NCI-H2227 (cell line): ENCODE measurements at regions not wholly inside any gene's neighbourhood (a gene's known extent, or its start where the extent isn't known, plus 50 kb on each side); places are given as distances from the start of the nearest gene placed in this dataset.

Experiments
- DNase-seq: peaks from one replicate; lab custom pipeline; 2025; ENCODE audit not compliant: unreplicated experiment; lab: John Stamatoyannopoulos, UW

DNA sequence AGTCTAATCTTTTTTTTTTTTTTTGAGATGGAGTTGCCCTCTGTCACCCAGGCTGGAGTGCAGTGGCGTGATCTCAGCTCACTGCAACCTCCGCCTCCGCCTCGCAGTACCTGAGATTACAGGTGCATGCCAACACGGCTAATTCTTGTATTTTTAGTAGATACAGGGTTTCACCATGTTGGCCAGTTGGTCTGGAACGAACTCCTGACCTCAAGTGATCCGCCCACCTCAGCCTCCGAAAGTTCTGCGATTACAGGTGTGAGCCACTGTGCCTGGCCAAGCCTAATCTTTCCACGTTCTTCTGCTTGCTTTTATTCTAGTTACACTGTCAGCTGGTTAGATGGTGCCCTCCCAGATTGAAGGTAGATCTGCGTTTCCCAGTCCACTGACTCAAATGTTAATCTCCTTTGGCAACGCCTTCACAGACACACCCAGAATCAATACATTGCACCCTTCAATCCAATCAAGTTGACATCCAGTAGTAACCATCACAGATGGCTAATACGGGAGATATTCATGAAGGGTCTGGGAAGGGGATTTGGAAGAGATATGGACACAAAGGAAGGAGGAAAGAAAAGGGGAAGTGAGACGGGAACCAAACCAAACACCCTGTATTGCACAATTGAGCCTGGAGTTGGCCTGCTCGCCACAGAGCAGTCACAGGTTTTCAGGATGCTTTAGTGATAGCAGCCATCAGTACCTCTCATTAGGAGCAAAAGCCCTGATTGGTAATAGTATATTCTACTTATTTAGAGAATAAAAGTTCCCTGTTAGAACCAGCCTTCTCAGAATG, 229.8 kb downstream of the PIK3C3 start:
- no peak for DNase-seq

DNA sequence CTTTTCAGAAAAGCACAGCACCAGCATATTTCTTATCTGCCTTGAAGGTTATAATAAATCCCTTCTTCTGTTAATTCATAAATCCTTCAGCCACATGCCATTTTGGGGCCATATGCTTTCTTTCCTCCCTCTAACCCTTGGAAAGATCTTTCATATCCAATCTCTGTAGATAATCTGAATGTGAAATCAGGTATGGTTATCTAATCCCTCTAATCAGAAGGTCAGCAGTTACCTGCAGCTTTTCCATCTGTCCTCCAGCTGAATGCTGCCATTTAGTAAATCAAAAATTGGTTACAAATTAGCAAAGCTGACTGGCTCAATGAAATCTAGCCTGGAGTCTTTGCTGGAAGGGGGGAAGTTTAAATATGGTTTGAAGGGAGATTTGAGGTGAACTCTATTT, 230.5 kb downstream of the PIK3C3 start:
- no peak for DNase-seq

GRCh38 chr18:42187611-42188380, 232.8 kb downstream of the PIK3C3 start:
- no peak for DNase-seq

GRCh38 chr18:42190643-42191042, 235.6 kb downstream of the PIK3C3 start:
- DNase-seq, result no peak

- DNase-seq, result peak; percentile 20
These were observed 237.5 kb downstream of the PIK3C3 start for GRCh38 chr18:42192251-42193248.

DNA sequence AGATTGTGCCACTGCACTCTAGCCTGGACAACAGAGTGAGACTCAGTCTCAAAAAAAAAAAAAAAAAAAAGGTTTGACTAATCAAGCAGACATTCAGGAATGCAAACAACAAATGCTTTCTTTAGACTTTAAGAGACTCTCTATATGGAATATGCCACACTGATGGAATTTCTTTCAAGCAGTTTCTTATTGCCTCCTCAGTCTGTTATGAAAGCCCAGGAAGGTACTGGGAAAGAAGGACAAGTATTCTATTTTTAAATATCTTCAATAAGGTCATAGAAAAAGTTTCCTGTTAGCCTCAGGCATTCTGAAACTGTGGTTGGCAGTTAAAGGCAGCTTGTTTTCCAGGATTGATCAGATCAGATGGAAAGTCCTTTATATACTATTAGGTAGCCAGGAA, 241.6 kb downstream of the PIK3C3 start:
- no peak for DNase-seq

- DNase-seq, result no peak
These were observed 246.1 kb downstream of the PIK3C3 start for GRCh38 chr18:42201137-42201536.

DNA sequence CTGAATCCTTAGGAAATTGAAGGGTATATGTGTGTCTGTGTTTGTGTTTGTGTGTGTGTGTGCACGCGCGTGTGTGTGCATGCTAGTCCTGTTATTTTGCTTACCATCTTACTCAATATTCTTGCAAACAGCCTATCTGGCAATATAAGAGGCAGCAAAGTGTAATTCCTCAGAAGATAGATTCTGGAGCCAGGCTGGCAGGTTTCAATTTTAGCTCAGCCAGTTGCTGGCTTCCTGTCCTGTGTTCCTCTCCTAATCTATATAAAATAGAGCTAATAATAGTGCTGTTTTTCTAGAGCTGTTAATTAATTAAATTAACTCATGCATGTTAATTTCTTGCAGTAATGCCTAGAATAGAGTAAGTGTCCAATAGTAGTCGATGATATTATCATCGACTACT, 256.2 kb downstream of the PIK3C3 start:
- DNase-seq, result no peak

GRCh38 chr18:42222557-42222956, 267.5 kb downstream of the PIK3C3 start:
- DNase-seq, result no peak

GRCh38 chr18:42228581-42228980, 273.5 kb downstream of the PIK3C3 start:
- no peak for DNase-seq

DNA sequence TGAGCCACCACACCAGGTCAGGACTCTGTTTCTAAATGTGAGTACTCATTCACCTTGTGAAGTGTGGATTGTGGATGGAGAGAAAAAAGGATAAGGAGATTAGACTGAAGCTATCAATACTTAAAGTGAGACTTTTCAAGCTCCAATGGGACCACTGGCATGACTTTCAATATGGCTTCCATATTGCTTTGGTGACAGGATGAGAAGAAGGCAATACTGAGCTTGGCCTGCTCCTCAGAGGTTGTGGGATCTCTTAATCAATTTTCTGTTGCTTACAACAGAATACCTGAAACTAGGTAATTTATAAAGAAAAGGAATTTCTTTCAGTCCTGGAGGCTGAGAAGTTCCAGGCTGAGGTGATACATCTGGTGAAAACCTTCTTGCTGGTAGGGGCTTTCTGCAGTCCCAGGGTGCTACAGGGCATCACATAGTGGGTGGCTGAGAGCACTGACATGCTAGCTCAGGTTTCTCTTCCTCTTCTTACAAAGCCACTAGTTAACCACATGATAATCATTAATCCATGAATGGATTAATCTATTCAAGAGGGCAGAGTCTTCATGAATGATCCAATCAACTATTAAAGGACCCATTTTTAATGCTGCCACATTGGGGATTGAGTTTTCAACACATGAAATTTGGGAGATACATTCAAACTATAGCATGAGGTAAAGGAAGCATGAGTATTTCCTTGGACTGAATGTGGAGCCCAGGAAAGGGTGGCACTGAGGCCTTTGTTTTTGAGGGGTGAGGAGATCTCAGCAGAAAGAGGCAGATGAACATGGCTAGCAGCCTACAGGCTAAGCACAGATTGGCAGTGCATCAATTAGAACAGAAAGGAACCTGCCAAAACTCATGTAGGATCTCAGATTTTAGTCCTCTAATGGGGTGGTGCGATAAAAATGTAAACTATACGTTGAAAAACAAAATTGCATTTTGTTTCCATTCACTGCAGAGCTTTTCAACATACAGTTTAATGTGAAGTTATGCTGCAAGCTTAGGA, 274.5 kb downstream of the PIK3C3 start:
- no peak for DNase-seq

DNA sequence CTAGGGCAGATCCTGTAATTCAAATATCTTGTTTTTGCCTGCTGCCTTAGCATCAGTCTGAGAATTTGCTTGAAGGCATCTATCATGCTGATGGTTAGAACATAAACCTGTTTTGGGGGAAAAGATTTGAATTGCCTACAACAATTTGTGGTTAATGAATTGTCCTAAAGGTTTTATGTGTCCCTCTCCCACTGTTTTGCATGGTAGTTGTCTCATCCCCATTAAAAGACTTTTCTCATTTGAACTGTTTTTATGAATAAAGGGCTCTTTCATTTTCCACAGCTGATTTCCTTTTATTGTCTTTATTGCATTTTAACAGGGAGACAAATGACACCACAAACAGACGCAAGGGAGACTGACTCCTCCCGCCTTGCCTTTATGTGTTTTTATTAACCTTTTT, 275.6 kb downstream of the PIK3C3 start:
- DNase-seq, result no peak

DNA sequence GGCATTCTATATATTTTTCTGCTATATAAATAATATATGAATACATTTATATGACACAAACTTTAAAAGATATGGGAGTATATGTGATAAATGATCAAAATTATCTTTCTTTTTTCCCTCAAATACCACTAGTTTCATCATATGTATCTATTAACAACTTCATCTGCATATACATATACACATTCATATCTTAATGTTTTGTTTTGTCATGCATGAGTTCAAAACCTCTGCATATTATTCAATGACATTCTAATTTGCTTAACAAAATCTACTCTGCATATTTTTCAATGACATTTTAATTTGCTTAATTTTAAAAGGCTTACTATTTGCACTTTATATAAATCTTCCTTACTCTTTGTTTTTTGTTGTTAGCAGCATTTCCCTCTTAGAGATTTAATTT, 276.2 kb downstream of the PIK3C3 start:
- DNase-seq, result no peak

DNA sequence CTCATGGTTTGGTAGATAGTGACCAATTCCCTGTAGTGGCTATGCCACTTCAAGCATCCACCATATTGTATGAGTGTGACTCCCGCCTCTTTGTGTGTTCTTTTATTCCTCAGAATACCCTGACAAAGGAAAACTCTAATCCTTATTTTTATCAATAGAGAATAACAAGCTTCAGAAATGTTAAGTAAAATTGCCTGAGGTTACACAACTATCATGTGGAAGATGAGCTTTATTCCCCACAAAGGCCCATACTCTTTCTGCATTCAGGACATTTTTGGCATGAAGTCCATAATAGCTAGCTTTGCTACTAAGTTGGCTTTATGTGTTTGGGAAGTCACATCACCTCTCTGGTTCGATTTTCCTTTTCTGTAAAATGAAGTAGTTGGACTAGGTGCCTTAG, 276.8 kb downstream of the PIK3C3 start:
- no peak for DNase-seq

- no peak for DNase-seq
These were observed 278.9 kb downstream of the PIK3C3 start for GRCh38 chr18:42233908-42234307.

DNA sequence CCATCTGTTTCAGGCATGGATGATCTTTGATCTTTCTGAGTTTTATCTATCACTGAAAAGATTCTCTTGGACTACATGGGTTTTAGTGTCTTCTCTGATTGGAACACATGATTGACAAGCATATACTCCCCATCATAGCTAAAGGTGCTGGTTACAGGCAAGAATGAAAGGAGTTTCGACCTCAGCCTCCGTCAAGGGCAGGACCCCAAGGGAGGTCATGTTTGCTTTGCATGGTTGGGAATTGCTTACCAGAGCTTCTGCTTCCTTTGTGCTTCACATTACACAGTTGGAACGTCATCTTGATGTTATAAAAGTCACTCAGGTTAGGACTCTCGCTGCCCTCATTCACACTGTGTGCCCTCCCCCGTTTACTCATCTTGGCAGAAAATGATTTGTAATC, 287.7 kb downstream of the PIK3C3 start:
- DNase-seq, result no peak

GRCh38 chr18:42245137-42245536, 290.1 kb downstream of the PIK3C3 start:
- no peak for DNase-seq

GRCh38 chr18:42255908-42256765, 301.1 kb downstream of the PIK3C3 start:
- DNase-seq, result no peak

DNA sequence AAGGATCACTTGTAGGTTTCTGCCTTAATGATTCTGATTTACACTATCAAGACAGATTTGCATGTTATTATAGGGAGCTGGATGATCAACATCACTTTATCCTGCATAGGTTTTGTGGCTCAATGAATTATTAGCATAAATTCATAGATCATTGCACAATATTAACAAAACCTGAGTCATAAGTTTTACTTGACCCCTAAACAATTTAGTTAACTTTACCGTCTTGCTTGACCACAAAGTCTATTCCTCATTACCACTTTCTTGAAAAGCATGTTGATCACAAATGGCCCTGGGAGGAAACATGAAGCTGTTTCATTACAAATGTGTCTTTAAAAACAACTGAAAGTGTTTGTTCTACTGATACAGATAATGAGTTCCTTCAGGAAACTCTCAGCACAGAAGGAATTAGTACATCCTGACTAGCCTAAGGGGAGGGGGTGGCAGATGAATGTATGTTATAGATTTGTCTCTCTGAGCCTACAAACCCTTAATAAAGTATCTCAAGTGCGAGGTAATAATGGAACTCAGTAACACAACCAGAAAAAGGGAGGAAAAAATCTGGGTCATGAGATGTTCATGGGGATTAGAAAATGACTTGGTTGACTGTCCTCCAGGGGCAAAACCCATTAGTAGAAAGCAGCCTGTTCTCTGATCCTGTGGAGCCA, 303.4 kb downstream of the PIK3C3 start:
- DNase-seq, result no peak
